GM12865 (cell line): ENCODE measurements at regions not wholly inside any gene's neighbourhood (a gene's known extent, or its start where the extent isn't known, plus 50 kb on each side); places are given as distances from the start of the nearest gene placed in this dataset.

Experiments used
- DNase-seq: peaks from one replicate; pipeline ENCODE4 v3.0.0; 2010; ENCODE audit warnings: low read depth
- H3K4me3 ChIP-seq: 2 replicates; pipeline ENCODE4 v1.5.1; 2011; ENCODE audit warnings: mild to moderate bottlenecking, low read depth, low read length, control low read depth
- TF ChIP-seq, protein P1 (sequence below): IDR thresholded peaks from 2 replicates; pipeline ENCODE4 v1.5.1; 2011; ENCODE audit warnings: low read length, control low read depth, low read depth, inconsistent platforms; ENCODE audit not compliant: insufficient read depth; ENCODE audit errors: missing control alignments

DNA sequence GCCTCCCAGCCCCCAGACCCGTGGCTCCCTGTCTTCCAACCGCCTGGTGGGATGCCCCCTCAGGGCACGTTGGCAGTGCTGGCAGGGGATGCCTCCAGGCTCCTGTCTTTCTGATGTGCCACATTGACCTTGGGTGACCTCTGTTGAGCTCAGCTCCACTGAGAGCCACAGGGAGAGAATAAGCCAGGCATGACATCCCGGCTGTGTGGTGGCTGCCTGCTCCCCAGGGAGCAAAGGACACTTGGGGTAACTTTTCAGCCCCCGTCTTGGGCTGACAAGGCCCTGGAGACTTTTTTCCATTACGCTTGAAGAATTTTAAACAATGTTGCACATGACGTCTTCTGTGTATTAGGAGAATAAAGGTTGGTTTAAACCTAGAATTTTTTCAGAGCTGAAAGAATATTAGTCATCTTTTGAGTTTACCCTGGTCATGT, 246.0 kb downstream of the TSN start:
- TF ChIP-seq, protein P1, sequence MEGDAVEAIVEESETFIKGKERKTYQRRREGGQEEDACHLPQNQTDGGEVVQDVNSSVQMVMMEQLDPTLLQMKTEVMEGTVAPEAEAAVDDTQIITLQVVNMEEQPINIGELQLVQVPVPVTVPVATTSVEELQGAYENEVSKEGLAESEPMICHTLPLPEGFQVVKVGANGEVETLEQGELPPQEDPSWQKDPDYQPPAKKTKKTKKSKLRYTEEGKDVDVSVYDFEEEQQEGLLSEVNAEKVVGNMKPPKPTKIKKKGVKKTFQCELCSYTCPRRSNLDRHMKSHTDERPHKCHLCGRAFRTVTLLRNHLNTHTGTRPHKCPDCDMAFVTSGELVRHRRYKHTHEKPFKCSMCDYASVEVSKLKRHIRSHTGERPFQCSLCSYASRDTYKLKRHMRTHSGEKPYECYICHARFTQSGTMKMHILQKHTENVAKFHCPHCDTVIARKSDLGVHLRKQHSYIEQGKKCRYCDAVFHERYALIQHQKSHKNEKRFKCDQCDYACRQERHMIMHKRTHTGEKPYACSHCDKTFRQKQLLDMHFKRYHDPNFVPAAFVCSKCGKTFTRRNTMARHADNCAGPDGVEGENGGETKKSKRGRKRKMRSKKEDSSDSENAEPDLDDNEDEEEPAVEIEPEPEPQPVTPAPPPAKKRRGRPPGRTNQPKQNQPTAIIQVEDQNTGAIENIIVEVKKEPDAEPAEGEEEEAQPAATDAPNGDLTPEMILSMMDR = no peak
- no peak for DNase-seq
- H3K4me3 ChIP-seq = no peak overlapping the region

- TF ChIP-seq, protein P1 = no peak
- H3K4me3 ChIP-seq = no peak overlapping the region
- DNase-seq = no peak
These were observed 247.9 kb downstream of the TSN start for GRCh38 chr2:122003196-122003940.

GRCh38 chr2:122007126-122007525, 251.7 kb downstream of the TSN start:
- TF ChIP-seq, protein P1 = no peak
- DNase-seq = no peak
- no peak overlapping the region for H3K4me3 ChIP-seq

GRCh38 chr2:122007577-122007976, 252.1 kb downstream of the TSN start:
- DNase-seq = no peak
- TF ChIP-seq, protein P1 = no peak
- H3K4me3 ChIP-seq = no peak overlapping the region

DNA sequence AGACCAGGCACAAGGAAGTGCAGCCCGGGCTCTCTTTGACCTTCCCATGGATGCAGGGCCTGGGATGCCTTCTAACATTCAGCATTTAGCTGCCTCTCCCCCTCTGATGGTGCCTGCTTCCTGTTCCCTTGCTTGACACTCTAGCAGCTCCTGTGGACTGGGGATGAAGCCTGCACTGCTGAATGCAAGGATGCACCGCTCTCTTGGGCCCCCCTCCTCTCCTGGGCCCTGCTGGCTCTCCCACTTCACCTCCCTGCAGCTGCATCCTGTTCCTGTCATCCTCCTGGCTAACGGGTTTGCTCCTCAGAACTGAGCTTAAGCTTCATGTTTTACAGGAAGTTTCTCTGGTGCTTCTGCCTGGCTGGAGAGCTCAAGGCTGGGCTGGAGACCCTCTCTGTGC, 254.1 kb downstream of the TSN start:
- TF ChIP-seq, protein P1 = no peak
- no peak for DNase-seq
- no peak overlapping the region for H3K4me3 ChIP-seq

DNA sequence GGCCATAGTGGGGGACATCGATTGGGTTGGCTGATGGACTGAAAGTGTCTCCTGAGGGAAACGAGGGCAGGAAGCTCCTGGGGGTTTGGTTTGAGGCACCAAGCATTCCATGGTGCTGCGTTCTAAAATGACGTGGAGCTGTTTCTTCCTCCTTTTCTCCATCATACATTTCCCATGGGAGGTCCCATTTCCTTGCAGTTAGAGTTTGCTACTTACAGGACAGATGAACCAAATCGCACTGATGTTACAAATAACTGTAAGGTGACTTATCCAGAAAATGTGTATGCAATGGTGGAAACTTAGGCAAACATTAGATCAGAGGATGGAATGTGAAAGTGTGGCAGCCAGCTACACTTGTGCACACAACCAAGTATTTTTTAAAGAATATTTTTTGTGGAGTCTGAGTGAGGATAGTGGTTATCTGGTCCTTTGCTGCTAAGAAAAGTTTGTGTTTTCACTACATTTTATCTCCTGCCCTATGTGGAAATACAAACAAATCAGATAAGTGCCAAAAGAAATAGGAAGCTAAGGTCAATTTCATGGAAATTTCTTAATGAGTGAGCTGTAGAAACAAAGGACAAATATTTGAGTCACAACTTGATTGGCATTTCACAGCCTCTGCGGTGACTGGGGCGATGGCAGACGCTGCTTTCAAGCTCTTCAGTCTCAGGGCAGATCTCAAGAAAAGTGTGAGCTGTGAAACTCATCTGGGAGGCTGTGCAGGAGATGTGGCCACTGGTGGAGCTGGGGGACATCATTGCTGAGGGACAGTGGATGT, 256.2 kb downstream of the TSN start:
- TF ChIP-seq, protein P1 = no peak
- no peak for DNase-seq
- H3K4me3 ChIP-seq = no peak overlapping the region

DNA sequence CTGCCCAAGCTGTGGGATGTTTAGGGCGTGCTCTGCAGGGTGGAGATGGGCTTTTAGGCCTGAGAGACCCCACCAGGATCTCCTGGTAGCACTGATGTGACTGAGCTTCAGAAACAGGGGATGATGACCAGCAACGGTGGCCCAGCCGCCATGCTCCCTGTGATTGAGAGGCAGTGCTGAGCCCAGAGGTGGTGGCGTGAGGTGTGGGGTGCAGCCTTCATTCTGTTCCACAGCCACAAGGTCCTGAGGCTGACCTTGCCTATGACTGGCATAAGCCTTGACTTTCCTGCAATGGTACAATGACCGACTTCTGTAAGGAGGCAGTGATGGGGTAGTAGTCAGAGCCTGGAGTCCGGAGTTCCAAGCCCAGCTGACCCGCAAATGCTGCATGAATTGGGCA, 263.3 kb downstream of the TSN start:
- TF ChIP-seq, protein P1 = no peak
- no peak for DNase-seq
- H3K4me3 ChIP-seq = no peak overlapping the region
